ENCODE measurements at regions not wholly inside any gene's neighbourhood (a gene's known extent, or its start where the extent isn't known, plus 50 kb on each side); places are given as distances from the start of the nearest gene placed in this dataset.

DNA sequence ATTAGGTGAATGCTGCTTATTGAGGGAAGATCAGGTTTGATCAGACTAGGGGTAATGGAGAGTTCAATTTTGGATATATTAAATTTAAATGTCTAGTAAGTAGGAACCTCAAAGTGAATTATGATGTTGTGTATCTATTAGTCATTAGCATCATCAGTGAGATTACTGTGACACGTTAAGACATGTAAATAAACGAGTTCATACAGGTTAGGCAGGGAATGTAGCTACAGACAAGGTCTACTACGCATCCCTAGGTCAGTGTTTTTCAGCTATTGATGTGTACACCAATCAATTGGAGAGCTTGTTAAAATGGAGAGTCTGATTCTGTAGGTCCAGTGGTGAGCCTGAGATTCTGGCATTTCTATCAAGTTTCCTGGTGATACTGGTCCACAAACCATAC is 120.1 kb upstream of the LRRC4C start:
- no peaks in the 10 kb centered on the region for H3K36me3 ChIP-seq (ENCODE audit: control insufficient read depth, low read length)
- H3K79me2 ChIP-seq (ENCODE audit: control insufficient read depth, low read length), result no peaks in the 10 kb centered on the region
- H3K4me1 ChIP-seq (ENCODE audit: control insufficient read depth, low read length), result no peaks in the 10 kb centered on the region
- H3K9me3 ChIP-seq (ENCODE audit: control insufficient read depth, insufficient read depth, low read length), result no peaks in the 10 kb centered on the region
- H4K20me1 ChIP-seq (ENCODE audit: control insufficient read depth, insufficient read depth, low read depth, low read length), result no peaks in the 10 kb centered on the region
- no peak overlapping the region for H3K4me2 ChIP-seq (ENCODE audit: low read length)
- no peaks in the 10 kb centered on the region for H3K27me3 ChIP-seq (ENCODE audit: control insufficient read depth, low read length)
- no peak overlapping the region for H3K4me3 ChIP-seq (ENCODE audit: low read length)
- no peaks in the 10 kb centered on the region for H3F3A ChIP-seq (ENCODE audit: control insufficient read depth, insufficient read depth)
- no peaks in the 10 kb centered on the region for H3K9me2 ChIP-seq (replicated peaks; ENCODE audit: control insufficient read depth, low read length)
- H3K27ac ChIP-seq (ENCODE audit: low read depth, low read length), result no peak overlapping the region
- TF ChIP-seq EZH2phosphoT487 (IDR thresholded peaks at IDR 0.05; ENCODE audit: borderline replicate concordance, low read length), result no peak
- TF ChIP-seq, protein P1, sequence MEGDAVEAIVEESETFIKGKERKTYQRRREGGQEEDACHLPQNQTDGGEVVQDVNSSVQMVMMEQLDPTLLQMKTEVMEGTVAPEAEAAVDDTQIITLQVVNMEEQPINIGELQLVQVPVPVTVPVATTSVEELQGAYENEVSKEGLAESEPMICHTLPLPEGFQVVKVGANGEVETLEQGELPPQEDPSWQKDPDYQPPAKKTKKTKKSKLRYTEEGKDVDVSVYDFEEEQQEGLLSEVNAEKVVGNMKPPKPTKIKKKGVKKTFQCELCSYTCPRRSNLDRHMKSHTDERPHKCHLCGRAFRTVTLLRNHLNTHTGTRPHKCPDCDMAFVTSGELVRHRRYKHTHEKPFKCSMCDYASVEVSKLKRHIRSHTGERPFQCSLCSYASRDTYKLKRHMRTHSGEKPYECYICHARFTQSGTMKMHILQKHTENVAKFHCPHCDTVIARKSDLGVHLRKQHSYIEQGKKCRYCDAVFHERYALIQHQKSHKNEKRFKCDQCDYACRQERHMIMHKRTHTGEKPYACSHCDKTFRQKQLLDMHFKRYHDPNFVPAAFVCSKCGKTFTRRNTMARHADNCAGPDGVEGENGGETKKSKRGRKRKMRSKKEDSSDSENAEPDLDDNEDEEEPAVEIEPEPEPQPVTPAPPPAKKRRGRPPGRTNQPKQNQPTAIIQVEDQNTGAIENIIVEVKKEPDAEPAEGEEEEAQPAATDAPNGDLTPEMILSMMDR (IDR thresholded peaks at IDR 0.05; ENCODE audit: low read depth, low read length, poor library complexity, severe bottlenecking), result no peak

DNA sequence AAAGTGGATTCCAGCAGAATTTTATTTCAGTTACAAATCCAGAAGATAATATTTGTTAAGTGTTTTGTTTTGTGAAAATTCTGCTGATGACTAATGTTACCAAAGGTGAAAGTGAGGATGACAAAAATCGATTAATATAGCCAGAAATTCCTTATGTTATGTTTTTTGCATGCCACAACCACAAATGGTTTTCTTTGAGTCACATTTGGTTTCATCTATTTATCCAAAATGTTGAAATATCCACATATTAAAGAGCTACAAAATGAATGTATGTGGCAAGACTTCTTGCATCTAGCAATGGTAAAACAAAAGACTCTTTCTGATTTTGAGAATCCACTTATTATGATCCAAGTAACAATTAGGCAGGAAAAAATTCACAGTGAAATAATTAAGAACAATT is 150.1 kb upstream of the LRRC4C start:
- H3K79me2 ChIP-seq (ENCODE audit: control insufficient read depth, low read length), result no peaks in the 10 kb centered on the region
- no peaks in the 10 kb centered on the region for H3K9me2 ChIP-seq (replicated peaks; ENCODE audit: control insufficient read depth, low read length)
- H3K4me2 ChIP-seq (ENCODE audit: low read length), result no peak overlapping the region
- no peaks in the 10 kb centered on the region for H3K9me3 ChIP-seq (ENCODE audit: control insufficient read depth, insufficient read depth, low read length)
- TF ChIP-seq, protein P1 (IDR thresholded peaks at IDR 0.05; ENCODE audit: low read depth, low read length, poor library complexity, severe bottlenecking), result no peak
- no peak for TF ChIP-seq EZH2phosphoT487 (IDR thresholded peaks at IDR 0.05; ENCODE audit: borderline replicate concordance, low read length)
- no peaks in the 10 kb centered on the region for H3F3A ChIP-seq (ENCODE audit: control insufficient read depth, insufficient read depth)
- no peaks in the 10 kb centered on the region for H3K36me3 ChIP-seq (ENCODE audit: control insufficient read depth, low read length)
- no peak overlapping the region for H3K4me3 ChIP-seq (ENCODE audit: low read length)
- H3K27me3 ChIP-seq (ENCODE audit: control insufficient read depth, low read length), result no peaks in the 10 kb centered on the region
- no peaks in the 10 kb centered on the region for H3K4me1 ChIP-seq (ENCODE audit: control insufficient read depth, low read length)
- H4K20me1 ChIP-seq (ENCODE audit: control insufficient read depth, insufficient read depth, low read depth, low read length), result no peaks in the 10 kb centered on the region
- H3K27ac ChIP-seq (ENCODE audit: low read depth, low read length), result no peak overlapping the region

DNA sequence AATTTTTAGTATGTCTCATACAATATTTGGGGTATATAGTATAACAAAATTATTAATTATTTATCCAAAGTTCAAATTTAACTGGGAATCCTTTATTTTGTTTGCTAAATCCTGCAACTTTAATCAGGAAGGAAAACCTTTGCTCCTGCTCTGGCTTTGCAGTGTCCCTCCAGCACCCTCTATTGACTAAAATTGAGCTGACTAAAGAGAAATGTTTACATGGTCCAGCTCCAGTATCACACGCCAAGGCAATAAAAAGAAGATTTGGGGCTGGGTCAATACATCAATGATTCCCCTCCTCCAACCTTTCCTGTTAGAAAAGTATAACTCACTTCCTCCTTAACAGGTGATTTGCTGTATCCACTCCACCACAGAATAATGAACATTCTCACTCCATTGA is 153.0 kb upstream of the LRRC4C start:
- Histone ChIP-seq H3K36me3 (ENCODE audit: control insufficient read depth, low read length) (no peaks in the 10 kb centered on the region), H3K79me2 (ENCODE audit: control insufficient read depth, low read length) (no peaks in the 10 kb centered on the region), H3K9me2 (replicated peaks; ENCODE audit: control insufficient read depth, low read length) (no peaks in the 10 kb centered on the region), H3F3A (ENCODE audit: control insufficient read depth, insufficient read depth) (no peaks in the 10 kb centered on the region), H3K27ac (ENCODE audit: low read depth, low read length) (no peak overlapping the region), H3K4me2 (ENCODE audit: low read length) (no peak overlapping the region), H3K9me3 (ENCODE audit: control insufficient read depth, insufficient read depth, low read length) (no peaks in the 10 kb centered on the region), H4K20me1 (ENCODE audit: control insufficient read depth, insufficient read depth, low read depth, low read length) (no peaks in the 10 kb centered on the region), H3K27me3 (ENCODE audit: control insufficient read depth, low read length) (no peaks in the 10 kb centered on the region), H3K4me3 (ENCODE audit: low read length) (no peak overlapping the region), H3K4me1 (ENCODE audit: control insufficient read depth, low read length) (no peaks in the 10 kb centered on the region)
- TF ChIP-seq, protein P1 (IDR thresholded peaks at IDR 0.05; ENCODE audit: low read depth, low read length, poor library complexity, severe bottlenecking), result no peak
- TF ChIP-seq EZH2phosphoT487 (IDR thresholded peaks at IDR 0.05; ENCODE audit: borderline replicate concordance, low read length), result no peak

DNA sequence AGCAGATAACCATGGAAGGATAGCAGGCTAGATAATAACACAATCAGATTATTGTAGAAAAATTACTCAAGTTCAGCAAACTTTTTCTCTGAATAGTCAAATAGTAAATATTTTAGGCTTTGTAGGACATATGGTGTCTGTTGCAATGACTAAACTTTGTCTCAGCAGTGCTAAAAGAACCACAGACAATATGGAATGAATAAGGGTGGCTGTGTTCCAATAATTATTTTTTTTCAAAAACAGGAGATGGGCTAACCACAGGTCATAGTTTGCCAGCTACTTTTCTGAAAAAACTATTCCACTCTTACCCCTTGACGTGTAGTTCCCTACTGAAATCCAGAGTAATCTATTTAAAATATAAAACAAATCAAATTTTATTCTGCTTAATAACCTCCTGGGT is 153.9 kb upstream of the LRRC4C start:
- Histone ChIP-seq H3K4me2 (ENCODE audit: low read length) (no peak overlapping the region), H3K9me2 (replicated peaks; ENCODE audit: control insufficient read depth, low read length) (no peaks in the 10 kb centered on the region), H3K27me3 (ENCODE audit: control insufficient read depth, low read length) (no peaks in the 10 kb centered on the region), H3K4me3 (ENCODE audit: low read length) (no peak overlapping the region), H3K27ac (ENCODE audit: low read depth, low read length) (no peak overlapping the region), H3K4me1 (ENCODE audit: control insufficient read depth, low read length) (no peaks in the 10 kb centered on the region), H4K20me1 (ENCODE audit: control insufficient read depth, insufficient read depth, low read depth, low read length) (no peaks in the 10 kb centered on the region), H3K79me2 (ENCODE audit: control insufficient read depth, low read length) (no peaks in the 10 kb centered on the region), H3K9me3 (ENCODE audit: control insufficient read depth, insufficient read depth, low read length) (no peaks in the 10 kb centered on the region), H3K36me3 (ENCODE audit: control insufficient read depth, low read length) (no peaks in the 10 kb centered on the region), H3F3A (ENCODE audit: control insufficient read depth, insufficient read depth) (no peaks in the 10 kb centered on the region)
- no peak for TF ChIP-seq EZH2phosphoT487 (IDR thresholded peaks at IDR 0.05; ENCODE audit: borderline replicate concordance, low read length)
- TF ChIP-seq, protein P1 (IDR thresholded peaks at IDR 0.05; ENCODE audit: low read depth, low read length, poor library complexity, severe bottlenecking), result no peak

Data from DOHH2 (cell line).